Thyroid gland (tissue), 4 donors: ENCODE measurements at regions not wholly inside any gene's neighbourhood (a gene's known extent, or its start where the extent isn't known, plus 50 kb on each side); places are given as distances from the start of the nearest gene placed in this dataset.

Experiments used
- CTCF ChIP-seq, 6 experiments: fragments of 200-600 bp in 3 of 6; fragments of 450-650 bp in 3 of 6; sonication (generic) in 3 of 6; IDR thresholded peaks; one replicate each; pipeline ENCODE4 v1.5.1; 2016 to 2019; ENCODE audit warnings: antibody characterized with exemption in 6 of 6, mild to moderate bottlenecking in 2 of 6, inconsistent platforms in 1 of 6, moderate library complexity in 1 of 6
- POLR2A ChIP-seq, 2 donors: fragments of 450-650 bp; IDR thresholded peaks; one replicate each; pipeline ENCODE4 v1.6.1; 2017; ENCODE audit warnings: antibody characterized with exemption in 2 of 2, mild to moderate bottlenecking in 2 of 2, moderate library complexity in 1 of 2

DNA sequence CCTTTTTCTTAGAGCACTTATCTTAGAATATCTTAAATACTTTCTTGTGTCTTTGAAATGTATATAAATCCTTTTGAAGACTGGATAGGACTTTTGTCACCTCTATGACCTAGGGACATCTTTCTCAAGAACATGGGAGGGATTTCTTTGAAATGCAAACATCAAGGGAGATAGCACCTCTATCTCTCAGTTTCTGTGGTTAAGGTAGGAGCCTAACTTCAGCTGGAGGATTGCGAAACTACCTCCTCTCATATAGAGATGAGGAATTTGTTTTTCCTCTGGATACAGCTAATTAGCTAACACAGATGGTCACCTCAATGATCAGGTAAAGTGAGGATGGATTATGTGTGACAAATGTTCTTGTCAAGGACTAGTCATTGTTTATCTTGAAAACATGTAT, 631.3 kb upstream of the IMPG1 start:
- TF ChIP-seq CTCF (IDR thresholded peaks at IDR 0.05) (no peak), POLR2A (IDR thresholded peaks at IDR 0.05) (no peak)
